ENCODE measurements at regions not wholly inside any gene's neighbourhood (a gene's known extent, or its start where the extent isn't known, plus 50 kb on each side); places are given as distances from the start of the nearest gene placed in this dataset.

GRCh38 chr9:11500780-11501179 lies 888.0 kb upstream of the PTPRD start:
- Histone ChIP-seq H3K4me3 (ENCODE audit: low read depth, low read length, poor library complexity, severe bottlenecking) (no peak overlapping the region), H3K27me3 (replicated peaks; ENCODE audit: insufficient read depth, low read depth, low read length, poor library complexity) (no peaks in the 10 kb centered on the region), H3K9me3 (ENCODE audit: low read depth, low read length, poor library complexity, severe bottlenecking) (no peaks in the 10 kb centered on the region), H3K36me3 (ENCODE audit: insufficient read depth, low read length, poor library complexity, severe bottlenecking) (no peaks in the 10 kb centered on the region), H3K27ac (ENCODE audit: low read depth, low read length, poor library complexity, severe bottlenecking) (no peak overlapping the region), H3K4me1 (ENCODE audit: insufficient read depth, low read length, poor library complexity, severe bottlenecking) (no peaks in the 10 kb centered on the region)
- intact Hi-C loops (cut with micrococcal nuclease; ENCODE audit: unreplicated experiment) = no loop called here
- no peak for DNase-seq (ENCODE audit: low spot score)
- CTCF ChIA-PET = no interaction called here
- BruUV-seq (replicated peaks) = no TSS peak
- POLR2A ChIA-PET (ENCODE audit: low non-redundant PET) = no interaction called here
- TF ChIP-seq CTCF (conservative IDR thresholded peaks at IDR 0.05; ENCODE audit: low read depth, low read length) (no peak), EZH2 (IDR thresholded peaks at IDR 0.05; ENCODE audit: borderline replicate concordance, low read depth, low read length, poor library complexity, severe bottlenecking) (no peak)

- ChIA-PET POLR2A (ENCODE audit: low non-redundant PET) (no interaction called here), CTCF (no interaction called here)
- Histone ChIP-seq H3K4me3 (ENCODE audit: low read depth, low read length, poor library complexity, severe bottlenecking) (no peak overlapping the region), H3K27me3 (replicated peaks; ENCODE audit: insufficient read depth, low read depth, low read length, poor library complexity) (no peaks in the 10 kb centered on the region), H3K36me3 (ENCODE audit: insufficient read depth, low read length, poor library complexity, severe bottlenecking) (no peaks in the 10 kb centered on the region), H3K27ac (ENCODE audit: low read depth, low read length, poor library complexity, severe bottlenecking) (no peak overlapping the region), H3K9me3 (ENCODE audit: low read depth, low read length, poor library complexity, severe bottlenecking) (no peaks in the 10 kb centered on the region), H3K4me1 (ENCODE audit: insufficient read depth, low read length, poor library complexity, severe bottlenecking) (no peaks in the 10 kb centered on the region)
- DNase-seq (ENCODE audit: low spot score) = no peak
- intact Hi-C loops (cut with micrococcal nuclease; ENCODE audit: unreplicated experiment) = no loop called here
- TF ChIP-seq CTCF (conservative IDR thresholded peaks at IDR 0.05; ENCODE audit: low read depth, low read length) (no peak), EZH2 (IDR thresholded peaks at IDR 0.05; ENCODE audit: borderline replicate concordance, low read depth, low read length, poor library complexity, severe bottlenecking) (no peak)
- BruUV-seq (replicated peaks) = no TSS peak
These were observed 894.2 kb upstream of the PTPRD start for GRCh38 chr9:11506980-11507379.

GRCh38 chr9:11537566-11537965 lies 924.8 kb upstream of the PTPRD start:
- Histone ChIP-seq H3K27ac (ENCODE audit: low read depth, low read length, poor library complexity, severe bottlenecking) (no peak overlapping the region), H3K36me3 (ENCODE audit: insufficient read depth, low read length, poor library complexity, severe bottlenecking) (no peaks in the 10 kb centered on the region), H3K4me1 (ENCODE audit: insufficient read depth, low read length, poor library complexity, severe bottlenecking) (no peaks in the 10 kb centered on the region), H3K27me3 (replicated peaks; ENCODE audit: insufficient read depth, low read depth, low read length, poor library complexity) (no peaks in the 10 kb centered on the region), H3K4me3 (ENCODE audit: low read depth, low read length, poor library complexity, severe bottlenecking) (no peak overlapping the region), H3K9me3 (ENCODE audit: low read depth, low read length, poor library complexity, severe bottlenecking) (no peaks in the 10 kb centered on the region)
- intact Hi-C loops (cut with micrococcal nuclease; ENCODE audit: unreplicated experiment) = no loop called here
- DNase-seq (ENCODE audit: low spot score) = no peak
- TF ChIP-seq EZH2 (IDR thresholded peaks at IDR 0.05; ENCODE audit: borderline replicate concordance, low read depth, low read length, poor library complexity, severe bottlenecking) (no peak), CTCF (conservative IDR thresholded peaks at IDR 0.05; ENCODE audit: low read depth, low read length) (no peak)
- ChIA-PET CTCF (no interaction called here), POLR2A (ENCODE audit: low non-redundant PET) (no interaction called here)
- no TSS peak for BruUV-seq (replicated peaks)
